ENCODE measurements at regions not wholly inside any gene's neighbourhood (a gene's known extent, or its start where the extent isn't known, plus 50 kb on each side); places are given as distances from the start of the nearest gene placed in this dataset.
A peak's percentile ranks its signal among the peaks of the same experiment; 100 is the strongest.

- no peak overlapping the region for H3K4me3 ChIP-seq (ENCODE audit: low read length)
- DNase-seq (ENCODE audit: low read depth, low spot score), result no peak
Measured at GRCh38 chr12:93115646-93116045, 186.6 kb upstream of the EEA1 start.

DNA sequence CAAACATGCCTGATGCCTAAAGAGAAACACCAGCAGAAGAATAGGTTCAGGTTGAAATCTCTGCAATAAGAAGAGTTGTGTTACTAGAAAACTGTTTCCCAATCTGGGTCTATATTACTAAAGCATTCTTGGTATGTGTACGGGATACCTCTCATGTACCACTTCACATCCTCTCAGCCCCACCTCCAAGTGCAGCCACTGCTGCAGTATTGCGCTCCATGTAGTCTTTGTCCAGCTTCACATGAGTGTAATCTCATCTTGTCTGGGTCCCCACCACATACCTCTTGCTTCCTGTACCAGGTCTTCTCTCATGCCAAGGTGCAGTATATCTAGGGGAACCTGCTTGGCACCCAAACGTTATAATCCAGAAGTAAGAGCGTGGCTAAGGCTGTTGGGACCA, 187.5 kb upstream of the EEA1 start:
- H3K4me3 ChIP-seq (ENCODE audit: low read length), result no peak overlapping the region
- DNase-seq (ENCODE audit: low read depth, low spot score), result no peak

DNA sequence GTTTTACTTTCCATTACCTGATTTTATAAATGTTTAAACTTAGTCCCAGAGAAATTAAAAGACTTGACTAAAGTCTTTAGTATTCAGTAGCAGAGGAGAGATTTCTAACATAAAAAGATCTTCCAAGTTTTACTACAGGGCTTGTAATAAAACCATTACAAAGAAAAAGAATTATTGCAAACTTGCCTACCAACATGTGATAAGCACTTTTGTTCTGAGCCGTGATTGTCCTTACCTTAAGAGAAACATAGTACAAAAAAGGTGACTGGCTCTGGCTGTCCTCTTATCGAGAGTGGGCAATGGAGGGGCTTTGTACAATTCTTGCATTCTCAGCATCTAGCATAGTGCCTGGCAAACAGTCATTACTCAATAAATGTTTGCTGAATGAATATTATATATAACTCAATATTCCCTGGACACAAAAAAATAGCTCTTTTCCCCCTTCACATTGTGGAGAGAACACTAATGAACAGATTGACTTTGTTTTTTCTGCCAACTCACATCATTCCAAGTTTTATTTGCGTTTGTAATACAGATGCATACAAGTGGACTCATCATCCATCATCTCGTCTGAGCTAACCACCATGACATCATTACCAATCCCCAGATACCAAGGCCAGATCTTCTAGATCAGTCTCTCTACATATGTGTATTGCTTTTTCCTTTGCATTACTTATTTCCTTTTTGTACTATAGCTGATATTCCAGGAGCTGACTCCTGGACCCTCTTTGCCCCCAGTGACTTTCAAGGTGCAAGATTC, 192.8 kb upstream of the EEA1 start:
- DNase-seq (ENCODE audit: low read depth, low spot score), result no peak
- H3K4me3 ChIP-seq (ENCODE audit: low read length), result no peak overlapping the region

DNA sequence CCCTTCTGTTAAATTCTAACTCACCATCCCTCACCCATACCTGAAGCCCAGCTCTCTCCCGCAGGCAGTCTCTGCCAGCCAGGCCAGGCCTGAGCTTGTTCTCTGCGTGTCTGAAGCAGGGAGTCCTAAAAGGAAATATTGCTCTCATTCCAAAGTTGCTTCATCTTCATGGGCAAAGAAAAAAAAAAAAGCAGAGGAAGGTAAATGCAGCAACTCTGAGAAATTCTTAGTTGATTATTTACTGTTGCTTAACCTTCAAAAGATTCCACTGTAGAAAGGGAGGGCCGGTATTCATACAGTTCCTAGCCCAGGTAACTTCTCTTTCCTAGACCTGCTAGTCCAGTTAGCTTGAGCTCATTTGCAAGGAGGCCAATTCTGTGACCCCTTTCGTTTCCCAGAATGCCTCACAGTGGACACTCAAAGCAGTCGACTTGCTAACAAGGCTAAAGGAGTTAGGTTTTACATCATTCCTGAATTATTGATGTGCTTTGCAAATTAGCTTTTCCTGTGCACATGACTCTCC, 193.5 kb upstream of the EEA1 start:
- DNase-seq (ENCODE audit: low read depth, low spot score), result no peak
- H3K4me3 ChIP-seq (ENCODE audit: low read length), result no peak overlapping the region

- DNase-seq (ENCODE audit: low read depth, low spot score), result no peak
- H3K4me3 ChIP-seq (ENCODE audit: low read length), result no peak overlapping the region
Measured at GRCh38 chr12:93125126-93125525, 196.0 kb upstream of the EEA1 start.

DNA sequence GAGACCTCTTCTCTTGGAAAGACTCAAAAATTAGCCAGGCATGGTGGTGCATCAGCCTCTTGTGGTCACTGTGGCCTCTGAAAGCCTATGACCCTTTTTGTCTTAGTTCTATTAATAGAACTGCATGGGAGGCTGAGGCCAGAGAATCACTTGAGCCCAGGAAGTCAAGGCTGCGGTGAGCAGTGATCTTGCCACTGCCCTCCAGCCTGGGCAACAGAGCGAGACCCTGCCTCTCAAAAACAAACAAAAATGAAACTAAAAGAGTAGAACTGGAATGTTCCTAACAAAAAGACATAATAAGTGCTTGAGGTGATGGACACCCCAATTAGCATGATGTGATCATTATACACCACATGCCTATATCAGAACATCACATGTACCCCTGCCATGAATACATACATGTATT, 197.0 kb upstream of the EEA1 start:
- no peak overlapping the region for H3K4me3 ChIP-seq (ENCODE audit: low read length)
- DNase-seq (ENCODE audit: low read depth, low spot score), result no peak

- no peak for DNase-seq (ENCODE audit: low read depth, low spot score)
- no peak overlapping the region for H3K4me3 ChIP-seq (ENCODE audit: low read length)
Measured at GRCh38 chr12:93127107-93127560, 198.0 kb upstream of the EEA1 start.

DNA sequence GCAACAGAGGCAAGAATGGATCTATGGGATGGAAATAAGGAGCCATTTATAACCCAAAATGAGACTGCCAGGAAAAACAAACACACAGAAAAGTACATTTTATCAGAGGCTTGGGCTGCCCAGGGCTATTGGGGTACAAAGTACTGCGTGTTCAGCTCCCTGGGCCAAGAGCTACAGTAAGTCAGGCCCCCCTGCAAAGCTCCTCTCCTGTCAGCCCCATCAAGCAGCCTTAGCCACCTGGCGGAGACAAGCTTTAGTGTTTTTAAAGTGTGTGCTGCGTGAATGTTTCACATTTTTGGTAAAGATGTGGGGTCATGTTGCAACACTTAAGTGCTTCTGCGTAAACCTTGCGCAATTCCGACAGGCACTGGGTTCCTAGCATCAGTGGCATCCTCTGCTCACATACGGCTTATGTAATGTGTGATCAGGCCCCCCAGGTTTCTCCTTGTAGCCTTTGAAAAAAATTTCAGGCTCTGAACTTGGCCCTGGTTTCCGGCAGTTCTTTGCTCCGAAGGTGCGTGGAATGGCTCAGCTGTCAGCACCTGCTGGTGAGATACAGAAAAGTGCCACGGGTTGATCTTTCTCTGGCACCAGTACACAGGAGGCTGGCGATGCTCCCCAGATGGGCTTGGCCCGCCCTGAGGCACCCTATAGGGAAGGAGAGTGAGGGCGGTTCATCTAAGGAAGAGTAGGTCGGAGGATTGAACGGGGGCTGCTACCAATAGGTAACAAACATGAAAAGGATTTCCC, 198.7 kb upstream of the EEA1 start:
- H3K4me3 ChIP-seq (ENCODE audit: low read length), result no peak overlapping the region
- DNase-seq (ENCODE audit: low read depth, low spot score), result peak; percentile 60

DNA sequence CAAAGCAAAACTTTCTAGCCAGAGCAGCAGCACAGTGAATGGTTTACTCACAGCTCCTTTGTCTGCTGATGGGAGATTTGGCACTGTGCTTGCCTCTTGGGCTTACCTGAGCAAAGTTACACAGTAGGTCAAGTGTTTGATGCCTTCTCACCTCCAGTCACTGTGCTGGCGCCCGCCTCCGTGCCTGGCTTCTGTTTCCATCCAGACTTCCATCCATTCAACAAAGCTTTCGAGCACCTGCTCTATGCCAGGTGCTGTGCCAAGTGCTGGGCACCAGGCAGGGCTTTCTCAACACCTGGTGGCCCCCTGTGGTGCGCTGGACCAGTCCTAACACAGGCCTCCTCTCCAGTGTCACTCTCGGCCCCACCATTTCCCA, 199.2 kb upstream of the EEA1 start:
- H3K4me3 ChIP-seq (ENCODE audit: low read length), result no peak overlapping the region
- DNase-seq (ENCODE audit: low read depth, low spot score), result no peak

DNA sequence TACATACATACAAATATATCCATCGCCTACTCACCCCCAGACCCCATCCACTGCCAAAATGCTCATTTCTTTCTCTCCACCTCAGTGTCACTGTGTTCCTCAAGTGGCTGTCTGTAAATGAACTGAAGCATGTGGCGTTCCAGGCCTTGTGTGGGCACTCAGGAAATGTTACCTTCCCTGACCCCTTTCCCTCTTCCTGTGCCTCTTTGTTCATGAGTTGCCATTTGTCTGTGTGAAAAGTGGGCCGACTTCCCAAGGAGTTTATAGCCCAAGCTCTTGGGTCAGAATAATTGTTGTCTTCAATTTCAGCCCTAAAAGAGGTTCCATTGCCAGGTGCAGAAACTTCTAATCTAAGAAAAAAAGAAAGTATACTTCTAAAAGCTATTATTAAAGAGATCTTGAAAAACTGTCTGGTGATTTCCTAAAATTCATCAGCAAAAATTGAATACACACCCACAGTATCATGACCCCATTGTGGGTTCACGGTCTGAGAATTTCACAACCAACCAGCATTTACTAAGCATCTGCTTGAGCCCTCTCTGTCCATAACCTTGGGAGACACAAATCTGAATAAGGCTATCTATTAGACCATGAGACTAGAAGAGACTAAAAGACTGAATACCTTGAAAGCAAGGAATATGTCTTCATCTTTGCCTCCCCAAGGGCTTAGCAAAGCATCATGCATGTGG, 201.4 kb upstream of the EEA1 start:
- H3K4me3 ChIP-seq (ENCODE audit: low read length), result no peak overlapping the region
- no peak for DNase-seq (ENCODE audit: low read depth, low spot score)

DNA sequence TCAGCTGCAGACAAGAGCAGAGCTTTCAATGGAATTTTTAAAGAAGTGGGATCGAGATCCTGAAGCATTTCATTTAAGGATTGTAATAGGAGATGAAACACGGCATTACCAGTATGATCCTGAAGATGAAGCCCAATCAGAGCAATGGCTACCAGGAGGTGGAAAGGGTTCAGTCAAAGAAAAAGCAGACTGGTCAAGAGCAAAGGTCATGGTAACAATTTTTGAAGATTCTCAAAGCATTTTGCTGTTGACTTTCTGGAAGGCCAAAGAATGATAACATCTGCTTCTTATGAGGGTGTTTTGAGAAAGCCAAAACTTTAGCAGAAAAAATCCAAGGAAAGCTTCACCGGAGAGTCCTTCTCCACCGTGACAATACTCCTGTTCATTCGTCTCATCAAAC, 204.3 kb upstream of the EEA1 start:
- H3K4me3 ChIP-seq (ENCODE audit: low read length), result no peak overlapping the region
- DNase-seq (ENCODE audit: low read depth, low spot score), result no peak

DNA sequence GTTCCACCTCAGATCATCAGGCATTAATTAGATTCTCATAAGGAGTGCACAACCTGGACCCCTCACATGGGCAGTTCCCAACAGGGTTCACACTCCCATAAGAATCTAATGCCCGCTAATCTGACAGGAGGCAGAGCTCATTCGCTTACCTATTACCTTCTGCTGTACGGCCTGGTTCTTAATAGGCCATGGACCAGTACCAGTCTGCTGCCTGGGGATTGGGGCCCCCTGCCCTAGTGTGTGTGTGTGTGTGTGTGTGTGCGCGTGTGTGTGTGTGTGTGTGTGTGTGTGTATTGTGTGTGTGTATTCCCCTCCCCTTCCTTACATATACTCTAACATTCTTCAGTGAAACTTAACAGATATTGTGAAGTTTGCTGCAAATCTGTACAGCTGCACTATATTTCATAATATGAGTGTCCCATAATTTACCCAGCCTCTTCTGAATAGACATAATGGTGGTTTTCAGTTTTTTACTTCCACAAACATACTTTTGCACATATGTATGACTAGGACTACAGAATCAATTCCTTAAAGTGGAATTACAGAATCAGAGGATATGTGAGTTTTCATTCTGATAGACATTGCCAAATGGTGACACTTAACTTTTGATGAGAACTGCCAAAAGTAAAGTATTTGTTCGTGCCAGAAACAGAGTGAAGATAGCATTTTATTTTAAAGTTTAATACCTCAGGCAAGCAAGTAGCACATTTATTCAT, 205.2 kb upstream of the EEA1 start:
- DNase-seq (ENCODE audit: low read depth, low spot score), result no peak
- H3K4me3 ChIP-seq (ENCODE audit: low read length), result no peak overlapping the region

DNA sequence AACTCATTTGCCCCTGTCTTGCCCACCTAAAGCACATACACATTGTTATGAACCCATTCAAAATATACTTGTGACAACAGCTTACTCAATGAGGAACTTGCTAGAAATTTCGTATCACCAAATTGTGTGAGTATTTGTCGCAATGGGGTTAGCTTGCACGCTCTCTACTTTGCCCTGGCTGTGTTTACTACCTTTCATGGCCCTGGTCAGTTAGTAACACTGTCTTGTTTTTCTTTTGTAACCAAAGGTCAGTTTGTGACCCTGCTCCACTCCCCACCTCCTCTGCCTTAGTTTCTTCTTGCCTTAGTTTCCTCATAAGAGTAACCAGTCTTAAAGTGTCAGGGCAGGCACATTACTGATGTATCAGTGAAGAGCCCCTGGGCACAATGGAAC, 205.8 kb upstream of the EEA1 start:
- H3K4me3 ChIP-seq (ENCODE audit: low read length), result no peak overlapping the region
- DNase-seq (ENCODE audit: low read depth, low spot score), result no peak

DNA sequence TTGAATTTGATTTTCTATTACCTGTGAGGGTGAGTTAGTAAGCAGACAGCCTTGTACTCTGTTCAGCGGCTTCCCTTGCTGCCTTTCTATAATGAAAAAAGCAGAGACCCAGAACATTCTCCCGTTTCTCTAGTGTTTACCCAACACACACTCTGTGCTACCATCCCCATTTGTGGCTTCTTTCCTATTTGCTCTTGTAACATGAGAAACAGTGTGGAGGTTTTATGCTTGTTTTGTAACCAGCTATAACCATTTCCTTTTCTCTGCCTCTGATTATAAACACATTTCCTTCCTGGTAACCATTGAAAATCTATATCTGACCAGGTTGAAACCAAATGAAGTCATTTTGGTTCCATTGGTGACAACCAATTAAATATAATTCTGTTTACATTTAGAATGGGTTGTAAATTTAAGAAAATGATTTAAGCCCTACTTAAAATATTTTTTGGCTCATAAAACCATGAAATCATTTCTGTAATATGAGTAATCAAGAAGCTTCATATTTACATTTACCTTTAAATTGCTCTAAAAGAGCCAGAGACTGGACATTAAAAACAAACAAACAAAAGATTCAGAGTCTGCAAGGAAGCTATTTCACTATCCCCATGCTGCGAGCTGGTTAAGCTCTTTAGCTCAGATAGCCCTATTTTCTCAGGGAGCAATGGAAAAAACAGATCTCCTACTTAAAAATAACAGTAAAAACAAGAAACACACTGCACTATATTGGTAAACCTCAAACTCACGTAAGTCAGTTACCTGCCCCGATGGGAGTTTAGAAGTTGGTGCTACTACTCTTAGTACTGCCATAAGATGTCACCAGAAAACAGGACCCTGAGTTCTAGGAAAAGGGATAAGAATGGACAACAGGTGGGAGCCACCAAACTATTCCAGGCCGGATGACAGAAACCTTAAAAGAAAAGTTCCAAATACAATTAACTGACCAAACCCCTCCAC, 206.5 kb upstream of the EEA1 start:
- peak; percentile 10 for DNase-seq (ENCODE audit: low read depth, low spot score)

GRCh38 chr12:93136253-93137055, 207.4 kb upstream of the EEA1 start:
- no peak for DNase-seq (ENCODE audit: low read depth, low spot score)
- no peak overlapping the region for H3K4me3 ChIP-seq (ENCODE audit: low read length)

More for the DNA sequence above, 206.5 kb upstream of the EEA1 start:
- H3K4me3 ChIP-seq (ENCODE audit: low read length), result no peak overlapping the region

- no peak for DNase-seq (ENCODE audit: low read depth, low spot score)
Measured at GRCh38 chr12:93137656-93138612, 208.8 kb upstream of the EEA1 start.

More at GRCh38 chr12:93137656-93138612, 208.8 kb upstream of the EEA1 start:
- H3K4me3 ChIP-seq (ENCODE audit: low read length), result no peak overlapping the region
